ENCODE measurements at regions not wholly inside any gene's neighbourhood (a gene's known extent, or its start where the extent isn't known, plus 50 kb on each side); places are given as distances from the start of the nearest gene placed in this dataset.
A peak's percentile ranks its signal among the peaks of the same experiment; 100 is the strongest.

- no peaks in the 10 kb centered on the region for H3K27me3 Mint-ChIP-seq (ENCODE audit: low read depth, unreplicated experiment)
- H3K27me3 ChIP-seq (ENCODE audit: insufficient read depth, low read length) = no peaks in the 10 kb centered on the region
- no peak overlapping the region for H2AFZ ChIP-seq (ENCODE audit: low read depth, low read length)
- no peaks in the 10 kb centered on the region for H3K4me1 ChIP-seq (ENCODE audit: insufficient read depth, low read length)
- no peaks in the 10 kb centered on the region for H3K9me3 ChIP-seq (ENCODE audit: insufficient read depth, low read depth, low read length)
- DNase-seq (ENCODE audit: low read depth) (no peak), FAIRE-seq (peak; percentile 56)
- H3K9ac ChIP-seq (ENCODE audit: low read length) = no peak overlapping the region
- no peaks in the 10 kb centered on the region for H3K9me3 Mint-ChIP-seq (ENCODE audit: unreplicated experiment)
- no peaks in the 10 kb centered on the region for H3K79me2 ChIP-seq (ENCODE audit: insufficient read depth, low read length)
- TF ChIP-seq CTCF (IDR thresholded peaks at IDR 0.05; ENCODE audit: insufficient read depth, low read depth, low read length) (no peak), EZH2 (IDR thresholded peaks at IDR 0.05; ENCODE audit: insufficient read depth, low read length) (no peak)
- H3K4me1 Mint-ChIP-seq (ENCODE audit: low read depth, unreplicated experiment) = no peaks in the 10 kb centered on the region
- H3K4me3 Mint-ChIP-seq (ENCODE audit: unreplicated experiment) = no peak overlapping the region
- no peak overlapping the region for H3K27ac ChIP-seq (ENCODE audit: low read depth, low read length)
- H3K4me2 ChIP-seq (ENCODE audit: low read length) = no peak overlapping the region
- H3K27ac Mint-ChIP-seq (ENCODE audit: unreplicated experiment) = no peak overlapping the region
- H3K4me3 ChIP-seq (ENCODE audit: insufficient read depth, low read depth, low read length) = no peak overlapping the region
- no peaks in the 10 kb centered on the region for H3K36me3 Mint-ChIP-seq (ENCODE audit: low read depth, unreplicated experiment)
- H4K20me1 ChIP-seq (ENCODE audit: insufficient read depth, low read length) = no peaks in the 10 kb centered on the region
- H3K36me3 ChIP-seq (ENCODE audit: insufficient read depth, low read length) = no peaks in the 10 kb centered on the region
These were observed 443.1 kb upstream of the FMR1 start for GRCh38 chrX:147468600-147468999.

- TF ChIP-seq CTCF (IDR thresholded peaks at IDR 0.05; ENCODE audit: insufficient read depth, low read depth, low read length) (no peak), EZH2 (IDR thresholded peaks at IDR 0.05; ENCODE audit: insufficient read depth, low read length) (no peak)
- H3K4me2 ChIP-seq (ENCODE audit: low read length) = no peak overlapping the region
These were observed 435.7 kb upstream of the FMR1 start for GRCh38 chrX:147476008-147476407.

GRCh38 chrX:147478899-147479298, 432.8 kb upstream of the FMR1 start:
- no peak for TF ChIP-seq CTCF (IDR thresholded peaks at IDR 0.05; ENCODE audit: insufficient read depth, low read depth, low read length)
- no peak for TF ChIP-seq EZH2 (IDR thresholded peaks at IDR 0.05; ENCODE audit: insufficient read depth, low read length)
- no peak for DNase-seq (ENCODE audit: low read depth)
- Histone ChIP-seq H2AFZ (ENCODE audit: low read depth, low read length) (no peak overlapping the region), H3K4me3 (ENCODE audit: insufficient read depth, low read depth, low read length) (no peak overlapping the region), H3K27ac (ENCODE audit: low read depth, low read length) (no peak overlapping the region), H3K4me2 (ENCODE audit: low read length) (no peak overlapping the region), H3K9ac (ENCODE audit: low read length) (no peak overlapping the region), H3K27me3 (ENCODE audit: insufficient read depth, low read length) (no peaks in the 10 kb centered on the region), H3K36me3 (ENCODE audit: insufficient read depth, low read length) (no peaks in the 10 kb centered on the region), H3K79me2 (ENCODE audit: insufficient read depth, low read length) (no peaks in the 10 kb centered on the region), H3K9me3 (ENCODE audit: insufficient read depth, low read depth, low read length) (no peaks in the 10 kb centered on the region), H4K20me1 (ENCODE audit: insufficient read depth, low read length) (no peaks in the 10 kb centered on the region), H3K4me1 (ENCODE audit: insufficient read depth, low read length) (no peaks in the 10 kb centered on the region)
- no peak overlapping the region for H3K4me3 Mint-ChIP-seq (ENCODE audit: unreplicated experiment)
- H3K4me1 Mint-ChIP-seq (ENCODE audit: low read depth, unreplicated experiment) = no peaks in the 10 kb centered on the region
- FAIRE-seq = no peak
- no peaks in the 10 kb centered on the region for H3K36me3 Mint-ChIP-seq (ENCODE audit: low read depth, unreplicated experiment)
- H3K9me3 Mint-ChIP-seq (ENCODE audit: unreplicated experiment) = peaks cover 2% of the 10 kb centered on the region
- H3K27ac Mint-ChIP-seq (ENCODE audit: unreplicated experiment) = no peak overlapping the region
- H3K27me3 Mint-ChIP-seq (ENCODE audit: low read depth, unreplicated experiment) = no peaks in the 10 kb centered on the region

More at GRCh38 chrX:147476008-147476407, 435.7 kb upstream of the FMR1 start:
- H3K9ac ChIP-seq (ENCODE audit: low read length) = no peak overlapping the region
- no peak overlapping the region for H2AFZ ChIP-seq (ENCODE audit: low read depth, low read length)
- no peaks in the 10 kb centered on the region for H3K36me3 ChIP-seq (ENCODE audit: insufficient read depth, low read length)
- H4K20me1 ChIP-seq (ENCODE audit: insufficient read depth, low read length) = no peaks in the 10 kb centered on the region
- Mint-ChIP-seq H3K27me3 (ENCODE audit: low read depth, unreplicated experiment) (no peaks in the 10 kb centered on the region), H3K36me3 (ENCODE audit: low read depth, unreplicated experiment) (no peaks in the 10 kb centered on the region), H3K4me3 (ENCODE audit: unreplicated experiment) (no peak overlapping the region), H3K4me1 (ENCODE audit: low read depth, unreplicated experiment) (no peaks in the 10 kb centered on the region), H3K9me3 (ENCODE audit: unreplicated experiment) (no peaks in the 10 kb centered on the region), H3K27ac (ENCODE audit: unreplicated experiment) (no peak overlapping the region)
- no peaks in the 10 kb centered on the region for H3K27me3 ChIP-seq (ENCODE audit: insufficient read depth, low read length)
- no peaks in the 10 kb centered on the region for H3K79me2 ChIP-seq (ENCODE audit: insufficient read depth, low read length)
- DNase-seq (ENCODE audit: low read depth) (no peak), FAIRE-seq (peak; percentile 82)
- no peaks in the 10 kb centered on the region for H3K4me1 ChIP-seq (ENCODE audit: insufficient read depth, low read length)
- H3K9me3 ChIP-seq (ENCODE audit: insufficient read depth, low read depth, low read length) = no peaks in the 10 kb centered on the region
- H3K4me3 ChIP-seq (ENCODE audit: insufficient read depth, low read depth, low read length) = no peak overlapping the region
- no peak overlapping the region for H3K27ac ChIP-seq (ENCODE audit: low read depth, low read length)
